Caki2 (cell line): ENCODE measurements at regions not wholly inside any gene's neighbourhood (a gene's known extent, or its start where the extent isn't known, plus 50 kb on each side); places are given as distances from the start of the nearest gene placed in this dataset.

Experiments
- DNase-seq: peaks from one replicate; pipeline ENCODE4 v3.0.0-alpha.2; 2015; ENCODE audit warnings: low read depth
- in situ Hi-C: cut with HindIII; loops from 2 replicates; pipeline ENCODE4 v1.10.0; 2016; ENCODE audit warnings: low sequenced_read_pairs, low pct_unique_long_range_greater_than_20kb, mixed read lengths

DNA sequence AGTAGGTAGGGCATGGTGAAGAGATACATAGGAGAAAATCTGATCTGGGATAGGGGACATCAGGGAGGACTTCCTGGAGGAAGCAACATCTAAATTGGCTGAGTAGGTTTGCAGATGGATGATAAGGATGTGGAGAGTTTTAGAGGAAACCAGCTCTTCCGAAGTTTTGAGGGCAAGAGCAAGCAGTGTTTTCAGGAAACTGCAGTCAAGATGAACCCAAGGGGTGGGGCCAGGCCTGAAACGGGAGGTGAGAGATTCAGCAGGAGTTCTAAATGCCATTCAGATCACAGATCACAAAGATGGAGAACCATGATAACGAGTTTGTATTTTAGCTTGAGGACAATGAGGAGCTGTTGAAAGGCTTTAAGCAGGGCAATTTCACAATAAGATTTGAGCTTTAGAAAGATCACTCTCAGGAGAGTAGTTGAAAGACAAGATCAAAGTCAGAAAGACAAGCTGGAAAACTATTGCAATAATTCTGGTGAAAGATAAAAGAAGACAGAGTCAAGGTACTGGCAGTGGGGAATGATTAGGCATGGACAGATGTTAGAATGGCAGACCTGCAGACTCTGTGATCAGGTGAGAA lies 70.1 kb upstream of the PLXNC1 start:
- no peak for DNase-seq
- in situ Hi-C loops: no loop called here

DNA sequence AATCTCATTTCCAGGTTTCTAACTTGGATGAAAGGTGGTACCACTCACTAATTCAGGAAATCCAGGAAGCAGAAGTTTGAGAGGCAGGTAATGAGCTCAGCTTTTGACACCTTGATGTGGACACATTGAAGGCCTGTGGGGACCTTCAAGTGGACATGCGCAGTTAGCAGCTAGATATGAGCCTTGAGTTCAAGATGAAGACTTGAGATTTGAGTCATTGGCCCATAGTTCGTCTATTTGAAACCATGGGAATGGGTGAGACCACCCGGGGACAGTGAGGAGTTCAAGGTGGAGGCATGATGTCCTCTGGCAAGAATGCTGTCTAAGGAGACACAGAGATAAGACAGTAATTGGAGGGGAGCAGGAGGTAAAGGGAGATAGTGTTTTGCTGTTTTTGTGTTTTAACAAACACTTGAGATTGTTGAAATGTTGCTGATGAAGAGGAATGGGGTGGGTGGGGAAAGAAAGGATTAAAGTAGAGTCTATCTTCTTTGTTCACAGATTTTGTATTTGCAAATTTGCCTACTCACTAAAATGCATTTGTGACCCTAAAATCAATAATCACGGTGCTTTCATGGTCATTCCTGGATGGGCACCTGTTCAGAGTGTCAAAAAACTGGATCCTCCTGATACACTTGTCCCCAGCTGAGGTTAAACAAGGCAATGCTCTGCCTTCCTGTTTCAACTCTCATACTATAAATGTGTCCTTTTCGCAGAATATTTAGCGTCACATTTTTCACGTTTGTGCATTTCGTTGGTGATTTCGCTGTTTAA lies 69.5 kb upstream of the PLXNC1 start:
- in situ Hi-C loops: no loop called here
- no peak for DNase-seq

DNA sequence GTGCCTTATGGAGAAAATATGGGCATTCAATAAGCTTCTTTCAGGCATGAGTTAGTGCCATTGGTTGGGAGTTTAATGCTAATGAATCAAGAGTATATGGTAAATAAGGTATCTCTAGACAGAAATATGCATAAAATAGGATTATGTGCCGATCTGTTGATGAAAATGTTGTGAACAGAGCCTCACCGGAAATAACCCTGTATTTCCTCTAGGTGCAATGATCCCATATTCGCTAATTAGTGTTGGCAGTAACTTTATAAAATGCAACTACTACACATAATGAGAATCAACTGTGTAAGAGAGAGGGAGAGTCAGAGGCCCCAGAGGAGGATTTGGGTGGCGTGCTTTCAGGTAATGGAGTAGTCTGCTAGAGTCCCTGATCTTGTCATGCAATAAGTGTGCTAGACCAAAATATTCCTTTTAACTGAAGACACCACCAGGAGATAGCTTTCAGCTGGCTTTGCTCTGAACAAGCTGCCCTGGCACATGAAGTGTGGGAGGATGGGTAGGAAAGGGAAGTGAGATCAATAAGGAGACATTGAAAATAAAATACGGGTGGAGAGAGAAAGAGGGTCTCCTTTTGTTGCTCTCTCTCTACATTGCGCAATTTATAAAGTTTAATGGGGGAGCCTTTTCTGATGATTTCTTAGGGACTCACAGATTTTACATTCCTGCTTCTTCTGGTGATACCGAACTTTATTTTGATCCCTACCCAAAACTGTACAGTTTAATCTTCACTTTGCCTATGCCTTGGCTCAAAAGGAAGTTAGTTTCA lies 68.6 kb upstream of the PLXNC1 start:
- no peak for DNase-seq
- in situ Hi-C loops: no loop called here

DNA sequence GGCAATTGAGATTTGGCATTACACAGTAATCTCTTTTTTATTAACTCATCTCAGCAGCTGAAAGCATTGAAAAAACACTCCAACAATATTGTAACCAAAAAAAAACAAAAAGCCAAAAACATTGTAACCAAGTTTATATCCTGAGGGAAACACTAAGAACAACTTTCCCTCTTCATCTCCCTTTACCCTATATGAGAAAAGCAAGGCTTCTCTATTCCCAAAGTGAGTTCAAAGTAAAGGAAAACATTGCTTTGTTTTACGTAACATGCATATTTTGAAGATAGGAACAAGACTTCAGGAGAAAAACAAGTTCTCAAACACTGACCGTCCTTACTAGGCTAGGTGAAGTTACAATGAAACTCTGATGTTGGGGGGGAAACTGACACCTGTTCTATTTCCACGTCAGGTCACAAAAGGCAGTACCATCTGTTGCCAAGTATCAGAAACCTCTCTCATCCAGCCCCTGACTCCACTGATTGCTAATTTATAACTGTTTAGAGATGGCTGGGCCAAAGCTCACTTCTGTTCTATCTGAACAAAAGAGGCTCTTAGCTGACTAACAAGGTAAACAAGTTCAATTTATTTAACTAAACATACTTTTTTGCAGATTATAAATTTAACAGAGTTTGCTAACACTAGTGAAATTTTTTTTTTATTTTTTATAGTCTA lies 67.9 kb upstream of the PLXNC1 start:
- DNase-seq: no peak
- in situ Hi-C loops: no loop called here

DNA sequence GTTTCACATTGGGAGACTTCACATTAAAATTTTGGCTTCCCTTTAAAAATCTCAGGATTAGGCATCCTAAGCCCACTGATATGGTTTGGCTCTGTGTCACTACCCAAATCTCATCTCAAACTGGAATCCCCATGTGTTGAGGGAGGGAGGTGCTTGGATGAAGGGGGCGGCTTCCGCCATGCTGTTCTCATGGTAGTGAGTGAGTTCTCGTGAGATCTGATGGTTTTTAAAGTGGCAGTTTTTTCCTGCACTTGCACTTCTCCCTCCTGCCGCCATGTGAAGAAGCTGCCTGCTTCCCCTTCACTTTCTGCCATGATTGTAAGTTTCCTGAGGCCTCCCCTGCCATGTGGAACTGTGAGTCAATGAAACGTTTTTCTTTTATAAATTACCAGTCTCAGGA lies 65.7 kb upstream of the PLXNC1 start:
- DNase-seq: no peak
- in situ Hi-C loops: no loop called here

DNA sequence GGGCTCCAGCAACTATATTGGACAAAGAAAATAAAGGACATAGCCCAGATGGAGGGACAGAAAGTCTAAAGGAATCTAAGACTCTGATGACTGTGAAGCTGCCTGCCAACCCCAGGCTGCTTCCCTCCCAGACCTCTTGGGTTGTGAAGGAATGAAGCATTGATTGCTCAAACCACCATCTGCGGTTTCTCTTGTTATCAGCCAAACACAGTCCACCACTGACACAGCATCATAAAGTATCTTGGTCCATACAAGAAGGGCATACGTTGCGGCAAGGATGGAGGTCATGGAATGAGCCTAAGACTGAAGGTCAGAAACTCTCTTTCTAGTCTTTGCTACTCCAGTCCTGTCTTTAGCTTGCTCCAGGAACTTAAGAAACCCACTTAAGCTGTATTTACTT lies 58.5 kb upstream of the PLXNC1 start:
- no peak for DNase-seq
- in situ Hi-C loops: no loop called here

DNA sequence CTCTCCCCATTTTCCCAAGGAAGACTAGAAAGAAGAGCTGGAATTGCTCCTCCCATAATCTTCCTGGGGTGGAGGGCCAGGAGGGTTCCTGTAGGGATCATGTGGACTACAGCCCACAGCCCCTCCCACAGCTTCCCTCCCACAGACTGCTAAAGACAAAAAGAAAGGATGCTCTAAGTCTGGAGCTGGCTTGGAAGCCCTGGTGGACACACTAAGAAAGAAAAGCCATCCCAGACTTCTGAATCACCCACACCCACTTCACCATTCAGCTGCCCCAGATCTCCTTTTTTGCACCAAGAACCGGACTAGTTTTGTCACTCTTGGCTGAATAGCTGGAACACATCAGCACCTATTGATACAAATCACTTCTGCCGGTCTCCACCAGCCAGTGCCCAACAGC lies 56.8 kb upstream of the PLXNC1 start:
- no peak for DNase-seq
- in situ Hi-C loops: no loop called here

DNA sequence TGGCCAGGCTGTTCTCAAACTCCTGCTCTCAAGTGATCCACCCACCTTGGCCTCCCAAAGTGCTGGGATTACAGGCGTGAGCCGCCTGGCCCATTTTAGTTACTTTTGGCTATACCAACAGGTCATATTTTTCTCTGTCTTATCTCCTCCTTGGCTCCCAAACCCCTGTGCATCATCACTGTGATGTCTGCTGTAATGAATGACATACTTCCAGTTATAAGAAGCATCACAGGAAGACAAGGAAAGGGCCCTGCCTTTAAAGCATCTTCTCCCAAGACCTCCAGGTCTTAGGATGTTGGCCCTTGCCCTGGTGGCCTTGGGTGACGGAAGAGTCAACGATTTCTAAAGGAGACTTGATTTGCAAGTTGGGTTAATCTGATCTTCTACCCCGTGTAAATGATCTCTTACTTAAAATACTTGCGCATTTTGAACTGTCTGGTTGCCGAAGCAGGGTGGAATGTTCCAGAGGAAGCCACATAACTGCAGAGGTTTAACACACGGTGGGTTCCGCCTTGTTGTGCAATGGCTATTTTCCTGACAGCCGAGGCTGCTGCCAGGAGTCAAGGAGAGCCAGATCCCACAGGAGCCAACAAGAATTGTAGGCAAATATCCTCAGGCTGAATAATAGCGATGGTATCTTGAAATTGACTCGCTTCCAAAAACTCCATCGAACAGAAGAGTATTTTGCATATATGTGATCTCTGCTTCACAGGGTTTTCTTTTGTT lies 55.7 kb upstream of the PLXNC1 start:
- no peak for DNase-seq
- in situ Hi-C loops: no loop called here

DNA sequence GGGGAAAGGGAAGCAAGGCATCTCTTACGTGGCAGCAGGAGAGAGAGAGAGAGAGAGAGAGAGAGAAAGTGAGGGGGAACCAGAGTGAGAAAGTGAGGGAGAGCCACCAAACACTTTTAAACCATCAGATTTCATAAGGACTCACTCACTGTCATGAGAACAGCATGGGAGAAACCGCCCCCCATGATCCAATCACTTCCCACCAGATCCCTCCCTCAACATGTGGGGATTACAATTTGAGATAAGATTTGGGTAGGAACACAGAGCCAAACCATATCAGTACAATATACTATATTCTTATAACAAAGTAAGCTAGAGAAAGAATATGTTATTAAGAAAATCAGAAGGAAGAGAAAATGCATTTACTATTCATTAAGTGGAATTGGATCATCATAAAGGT lies 53.7 kb upstream of the PLXNC1 start:
- DNase-seq: no peak
- in situ Hi-C loops: no loop called here

DNA sequence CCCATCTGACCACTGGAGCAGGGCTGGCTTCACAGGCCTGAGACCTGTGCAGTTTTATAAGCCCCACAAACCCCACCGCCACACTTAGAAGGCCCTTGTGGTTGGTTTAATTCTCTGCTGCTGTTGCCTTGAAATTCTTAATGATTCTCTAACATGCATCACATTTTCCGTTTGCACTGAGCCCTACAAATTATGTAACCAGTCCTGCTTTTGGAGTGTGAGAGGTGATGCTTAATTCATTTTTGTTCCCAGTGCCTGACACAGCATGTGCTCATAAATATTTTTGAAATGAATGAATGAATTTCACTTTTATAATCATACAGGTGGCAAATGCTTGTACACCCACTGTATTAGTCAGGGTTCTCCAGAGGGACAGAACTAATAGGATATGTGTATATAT lies 52.8 kb upstream of the PLXNC1 start:
- in situ Hi-C loops: no loop called here
- no peak for DNase-seq

DNA sequence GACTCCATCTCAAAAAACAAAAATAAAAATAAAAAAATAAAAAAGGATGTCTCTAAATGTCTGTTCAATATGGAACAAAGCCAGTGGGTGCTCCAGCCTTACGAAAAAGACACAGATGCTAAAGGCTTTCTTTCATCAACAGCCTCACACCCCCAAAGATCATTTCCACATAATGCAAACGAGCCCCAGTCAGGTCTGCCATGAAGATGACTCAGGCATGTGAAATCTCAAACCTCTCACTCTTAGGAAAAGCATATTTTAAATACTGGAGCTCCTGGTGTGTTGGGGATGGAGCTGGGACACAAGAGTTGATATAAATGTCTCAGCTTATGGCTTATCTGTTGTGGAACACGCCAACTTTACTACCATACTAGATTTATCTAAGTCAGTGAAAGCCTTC lies 49.9 kb upstream of the PLXNC1 start:
- in situ Hi-C loops: no loop called here
- DNase-seq: no peak
